ENCODE measurements at regions not wholly inside any gene's neighbourhood (a gene's known extent, or its start where the extent isn't known, plus 50 kb on each side); places are given as distances from the start of the nearest gene placed in this dataset.
"Not testable (repeated sequence)": the region's sequence is repeated elsewhere in the genome, so short reads cannot be mapped to it uniquely, and the experiment has no call there.

GRCh38 chr16:85243308-85243707 is 131.0 kb upstream of the CIBAR2 start:
- no peak overlapping the region for H3K27ac ChIP-seq
- H3K9me3 ChIP-seq: no peaks in the 10 kb centered on the region
- no peak for DNase-seq
- 88 to 91% methylated on average over 12 of the region's 12 CpGs for WGBS, 2 donors
- TF ChIP-seq POLR2A (IDR thresholded peaks at IDR 0.05) (no peak), CTCF (IDR thresholded peaks at IDR 0.05) (no peak)
- peaks cover 10% of the 10 kb centered on the region for H3K4me1 ChIP-seq
- intact Hi-C loops (cut with DNase I; ENCODE audit: low total_unique reads): no loop called here
- no peaks in the 10 kb centered on the region for H3K27me3 ChIP-seq
- H3K4me3 ChIP-seq: no peak overlapping the region
- H3K36me3 ChIP-seq (ENCODE audit: low read depth, missing control alignments): no peaks in the 10 kb centered on the region

- H3K4me3 ChIP-seq; H3K9me3 ChIP-seq; H3K36me3 ChIP-seq (ENCODE audit: low read depth, missing control alignments); intact Hi-C loops (cut with DNase I; ENCODE audit: low total_unique reads); DNase-seq; H3K4me1 ChIP-seq; H3K27ac ChIP-seq; H3K27me3 ChIP-seq: not testable (repeated sequence)
- 93 to 95% methylated on average over 8 of the region's 8 CpGs for WGBS, 2 donors
Observed at GRCh38 chr16:85244452-85244851, 132.2 kb upstream of the CIBAR2 start.

GRCh38 chr16:85245307-85246172 is 133.3 kb upstream of the CIBAR2 start:
- no peak overlapping the region for H3K27ac ChIP-seq
- H3K4me3 ChIP-seq: no peak overlapping the region
- no peaks in the 10 kb centered on the region for H3K9me3 ChIP-seq
- TF ChIP-seq POLR2A (IDR thresholded peaks at IDR 0.05) (no peak), CTCF (IDR thresholded peaks at IDR 0.05) (peak; percentile 66 to 88 (median 77))
- H3K27me3 ChIP-seq: no peaks in the 10 kb centered on the region
- peaks cover 6% of the 10 kb centered on the region for H3K4me1 ChIP-seq
- intact Hi-C loops (cut with DNase I; ENCODE audit: low total_unique reads): no loop called here
- DNase-seq: peak; percentile 65
- H3K36me3 ChIP-seq (ENCODE audit: low read depth, missing control alignments): no peaks in the 10 kb centered on the region
- WGBS, 2 donors: 34 to 45% methylated on average over 19 to 24 of the region's 24 CpGs

GRCh38 chr16:85246473-85246872 is 134.2 kb upstream of the CIBAR2 start:
- TF ChIP-seq POLR2A (IDR thresholded peaks at IDR 0.05): no peak
- no peak for TF ChIP-seq CTCF (IDR thresholded peaks at IDR 0.05)
- no peak overlapping the region for H3K27ac ChIP-seq
- 46 to 63% methylated on average over 5 to 8 of the region's 8 CpGs for WGBS, 2 donors
- H3K4me3 ChIP-seq: no peak overlapping the region
- H3K36me3 ChIP-seq (ENCODE audit: low read depth, missing control alignments): no peaks in the 10 kb centered on the region
- no peaks in the 10 kb centered on the region for H3K27me3 ChIP-seq
- DNase-seq: no peak
- intact Hi-C loops (cut with DNase I; ENCODE audit: low total_unique reads): no loop called here
- H3K9me3 ChIP-seq: no peaks in the 10 kb centered on the region
- no peaks in the 10 kb centered on the region for H3K4me1 ChIP-seq

- H3K9me3 ChIP-seq: no peaks in the 10 kb centered on the region
- 85 to 86% methylated on average over 8 of the region's 8 CpGs for WGBS, 2 donors
- no peaks in the 10 kb centered on the region for H3K4me1 ChIP-seq
- intact Hi-C loops (cut with DNase I; ENCODE audit: low total_unique reads): no loop called here
- H3K27me3 ChIP-seq: no peaks in the 10 kb centered on the region
- TF ChIP-seq POLR2A (IDR thresholded peaks at IDR 0.05) (no peak), CTCF (IDR thresholded peaks at IDR 0.05) (no peak)
- no peak overlapping the region for H3K27ac ChIP-seq
- DNase-seq: no peak
- H3K4me3 ChIP-seq: no peak overlapping the region
- no peaks in the 10 kb centered on the region for H3K36me3 ChIP-seq (ENCODE audit: low read depth, missing control alignments)
Observed at GRCh38 chr16:85246973-85247372, 134.7 kb upstream of the CIBAR2 start.
